Caco-2 (cell line): ENCODE measurements at regions not wholly inside any gene's neighbourhood (a gene's known extent, or its start where the extent isn't known, plus 50 kb on each side); places are given as distances from the start of the nearest gene placed in this dataset.

ENCODE experiments used
- BruUV-seq: library from RNA; stranded (reverse); fragments of 400-500 nt; replicated peaks from 2 replicates; lab custom pipeline; 2021; lab: Mats Ljungman, UMichigan
- CTCF ChIA-PET: fragments of 300-600 bp; sonication (Branson Sonifier 250); formaldehyde crosslinking; loops from one replicate; lab custom pipeline; 2022; ENCODE audit warnings: antibody characterized with exemption; lab: Charles Lee
- POLR2A ChIA-PET: fragments of 300-600 bp; sonication (Branson Sonifier 250); formaldehyde crosslinking; loops from one replicate; lab custom pipeline; 2022; ENCODE audit warnings: antibody characterized with exemption; lab: Charles Lee
- DNase-seq, 2 experiments: peaks; one replicate each; pipeline versions ENCODE4 v3.0.0 to v3.0.0-alpha.2; 2020 to 2022
- H3K27me3 ChIP-seq: replicated peaks from 2 replicates; pipeline ENCODE4 v1.6.0; 2011; ENCODE audit warnings: low read length; ENCODE audit not compliant: control insufficient read depth, insufficient read depth
- H3K36me3 ChIP-seq: 2 replicates; pipeline ENCODE4 v1.5.1; 2011; ENCODE audit warnings: low read length; ENCODE audit not compliant: control insufficient read depth, insufficient read depth
- H3K4me1 ChIP-seq: fragments of 250-450 bp; sonication (Bioruptor Pico); 2 replicates; pipeline ENCODE4 v1.5.1; 2020; ENCODE audit warnings: mild to moderate bottlenecking
- H3K4me3 ChIP-seq: 2 replicates; pipeline ENCODE4 v1.5.1; 2011; ENCODE audit warnings: low read depth, mild to moderate bottlenecking, control low read depth, low read length
- H3K9me3 ChIP-seq: fragments of 250-450 bp; sonication (Bioruptor Pico); 2 replicates; pipeline ENCODE4 v1.5.1; 2020; ENCODE audit warnings: mild to moderate bottlenecking, moderate library complexity
- H3K27ac Mint-ChIP-seq: one replicate; pipeline ENCODE4 v1.8.0; 2022; ENCODE audit warnings: mixed read lengths; ENCODE audit not compliant: unreplicated experiment
- H3K27me3 Mint-ChIP-seq: one replicate; pipeline ENCODE4 v1.8.0; 2022; ENCODE audit warnings: mixed read lengths; ENCODE audit not compliant: insufficient read depth, unreplicated experiment
- H3K36me3 Mint-ChIP-seq: one replicate; pipeline ENCODE4 v1.8.0; 2022; ENCODE audit warnings: mild to moderate bottlenecking, mixed read lengths; ENCODE audit not compliant: insufficient read depth, unreplicated experiment
- H3K4me1 Mint-ChIP-seq: one replicate; pipeline ENCODE4 v1.8.0; 2022; ENCODE audit warnings: low read depth, mixed read lengths; ENCODE audit not compliant: unreplicated experiment
- H3K4me3 Mint-ChIP-seq: one replicate; pipeline ENCODE4 v1.8.0; 2022; ENCODE audit warnings: mild to moderate bottlenecking, moderate library complexity, mixed read lengths; ENCODE audit not compliant: unreplicated experiment
- H3K9me3 Mint-ChIP-seq: one replicate; pipeline ENCODE4 v1.8.0; 2022; ENCODE audit warnings: mixed read lengths; ENCODE audit not compliant: unreplicated experiment
- intact Hi-C: fragments of 100-400 bp; cut with micrococcal nuclease; formaldehyde crosslinking; loops from one replicate; pipeline ENCODE4 v1.10.0; 2022; ENCODE audit not compliant: unreplicated experiment
- TF ChIP-seq, protein P1 (sequence below), 2 experiments: fragments of 200-600 bp in 1 of 2; IDR thresholded peaks; 1 replicate in 1 of 2; 2 replicates in 1 of 2; pipeline versions ENCODE4 v1.5.1 to v1.8.0; 2011 to 2022; ENCODE audit warnings: antibody characterized with exemption in 1 of 2, control low read depth in 1 of 2, inconsistent platforms in 1 of 2, low read depth in 1 of 2, low read length in 1 of 2, mild to moderate bottlenecking in 1 of 2, moderate library complexity in 1 of 2; ENCODE audit not compliant: insufficient read depth in 1 of 2, severe bottlenecking in 1 of 2, unreplicated experiment in 1 of 2

DNA sequence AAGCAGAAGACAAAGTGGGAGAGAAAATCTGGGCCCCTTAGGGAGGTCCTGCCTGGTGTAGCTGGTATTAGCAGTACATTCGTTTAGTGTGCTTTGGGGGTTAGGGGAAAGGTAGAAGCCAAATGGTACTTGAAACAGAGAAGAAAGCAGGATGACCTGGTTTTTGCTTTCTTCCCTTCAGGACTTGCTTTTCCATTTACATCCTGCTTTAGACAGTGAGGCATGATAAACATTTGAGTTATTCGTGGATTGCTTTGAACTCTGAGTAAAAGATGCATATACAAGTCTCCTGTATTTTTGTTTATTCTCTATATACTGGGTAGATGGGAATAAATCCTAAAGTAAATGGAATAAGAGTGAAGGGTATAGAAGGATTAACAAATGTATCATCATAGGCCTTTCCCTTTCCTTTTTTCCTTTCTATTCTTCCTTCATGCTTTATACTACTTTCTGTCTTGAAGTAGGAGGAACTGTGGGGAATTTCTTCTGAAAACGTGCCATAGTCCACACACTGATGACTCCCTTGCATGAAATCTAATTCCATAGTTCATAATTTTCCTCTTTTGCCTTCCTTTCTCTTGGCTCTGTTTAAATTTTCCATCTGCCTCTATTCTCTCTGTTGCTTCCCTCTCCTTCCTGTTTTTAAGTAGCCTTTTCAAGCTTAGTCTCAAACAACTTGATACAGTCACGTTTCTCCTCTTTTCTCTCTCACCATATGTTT, 139.5 kb upstream of the RBMS3 start:
- intact Hi-C loops: loop anchor here (2.0 to 5.0 kb wide), 2 partner anchors 67 to 576 kb away; no protein-coding TSS in a partner anchor
- H3K27me3 ChIP-seq: no peaks in the 10 kb centered on the region
- BruUV-seq: no TSS peak
- no peak overlapping the region for H3K4me3 ChIP-seq
- CTCF ChIA-PET: no interaction called here
- POLR2A ChIA-PET: no interaction called here
- no peaks in the 10 kb centered on the region for H3K36me3 Mint-ChIP-seq
- no peaks in the 10 kb centered on the region for H3K27me3 Mint-ChIP-seq
- TF ChIP-seq, protein P1, sequence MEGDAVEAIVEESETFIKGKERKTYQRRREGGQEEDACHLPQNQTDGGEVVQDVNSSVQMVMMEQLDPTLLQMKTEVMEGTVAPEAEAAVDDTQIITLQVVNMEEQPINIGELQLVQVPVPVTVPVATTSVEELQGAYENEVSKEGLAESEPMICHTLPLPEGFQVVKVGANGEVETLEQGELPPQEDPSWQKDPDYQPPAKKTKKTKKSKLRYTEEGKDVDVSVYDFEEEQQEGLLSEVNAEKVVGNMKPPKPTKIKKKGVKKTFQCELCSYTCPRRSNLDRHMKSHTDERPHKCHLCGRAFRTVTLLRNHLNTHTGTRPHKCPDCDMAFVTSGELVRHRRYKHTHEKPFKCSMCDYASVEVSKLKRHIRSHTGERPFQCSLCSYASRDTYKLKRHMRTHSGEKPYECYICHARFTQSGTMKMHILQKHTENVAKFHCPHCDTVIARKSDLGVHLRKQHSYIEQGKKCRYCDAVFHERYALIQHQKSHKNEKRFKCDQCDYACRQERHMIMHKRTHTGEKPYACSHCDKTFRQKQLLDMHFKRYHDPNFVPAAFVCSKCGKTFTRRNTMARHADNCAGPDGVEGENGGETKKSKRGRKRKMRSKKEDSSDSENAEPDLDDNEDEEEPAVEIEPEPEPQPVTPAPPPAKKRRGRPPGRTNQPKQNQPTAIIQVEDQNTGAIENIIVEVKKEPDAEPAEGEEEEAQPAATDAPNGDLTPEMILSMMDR (IDR thresholded peaks at IDR 0.05; ENCODE audit: insufficient read depth in 1 of 2, low read depth in 1 of 2, low read length in 1 of 2, severe bottlenecking in 1 of 2, unreplicated experiment in 1 of 2): no peak
- no peak for DNase-seq
- no peaks in the 10 kb centered on the region for H3K4me1 Mint-ChIP-seq
- H3K36me3 ChIP-seq: no peaks in the 10 kb centered on the region
- H3K9me3 Mint-ChIP-seq: peaks cover 10% of the 10 kb centered on the region
- H3K27ac Mint-ChIP-seq: no peak overlapping the region
- no peak overlapping the region for H3K4me3 Mint-ChIP-seq
- peaks cover 16% of the 10 kb centered on the region for H3K4me1 ChIP-seq
- no peaks in the 10 kb centered on the region for H3K9me3 ChIP-seq

DNA sequence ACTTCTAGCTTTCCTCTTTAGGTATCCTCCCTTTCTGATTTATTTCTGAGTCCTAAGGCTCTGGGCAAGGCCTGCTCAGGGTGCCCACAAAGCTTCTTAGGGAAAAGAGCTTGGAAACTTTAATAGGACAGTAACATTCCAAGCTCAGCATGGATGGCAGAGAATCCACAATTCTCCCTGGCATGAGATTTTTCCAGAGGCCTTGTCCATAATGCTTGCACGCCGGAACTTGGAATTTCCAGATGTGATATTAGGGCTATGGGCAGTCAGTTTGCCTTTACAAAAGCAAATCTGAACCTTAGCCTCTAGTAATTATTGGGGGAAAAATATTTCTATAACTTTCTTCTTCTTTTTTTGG, 139.0 kb upstream of the RBMS3 start:
- H3K27ac Mint-ChIP-seq: no peak overlapping the region
- no TSS peak for BruUV-seq
- no peak overlapping the region for H3K4me3 Mint-ChIP-seq
- no peak overlapping the region for H3K4me3 ChIP-seq
- no peaks in the 10 kb centered on the region for H3K27me3 ChIP-seq
- ChIA-PET CTCF (no interaction called here), POLR2A (no interaction called here)
- peaks cover 16% of the 10 kb centered on the region for H3K4me1 ChIP-seq
- no peaks in the 10 kb centered on the region for H3K4me1 Mint-ChIP-seq
- H3K9me3 Mint-ChIP-seq: peaks cover 10% of the 10 kb centered on the region
- H3K36me3 Mint-ChIP-seq: no peaks in the 10 kb centered on the region
- H3K27me3 Mint-ChIP-seq: no peaks in the 10 kb centered on the region
- no peaks in the 10 kb centered on the region for H3K36me3 ChIP-seq
- TF ChIP-seq, protein P1 (IDR thresholded peaks at IDR 0.05; ENCODE audit: insufficient read depth in 1 of 2, low read depth in 1 of 2, low read length in 1 of 2, severe bottlenecking in 1 of 2, unreplicated experiment in 1 of 2): no peak
- intact Hi-C loops: loop anchor here (2.0 to 5.0 kb wide), 2 partner anchors 67 to 575 kb away; no protein-coding TSS in a partner anchor
- DNase-seq: no peak
- H3K9me3 ChIP-seq: no peaks in the 10 kb centered on the region

DNA sequence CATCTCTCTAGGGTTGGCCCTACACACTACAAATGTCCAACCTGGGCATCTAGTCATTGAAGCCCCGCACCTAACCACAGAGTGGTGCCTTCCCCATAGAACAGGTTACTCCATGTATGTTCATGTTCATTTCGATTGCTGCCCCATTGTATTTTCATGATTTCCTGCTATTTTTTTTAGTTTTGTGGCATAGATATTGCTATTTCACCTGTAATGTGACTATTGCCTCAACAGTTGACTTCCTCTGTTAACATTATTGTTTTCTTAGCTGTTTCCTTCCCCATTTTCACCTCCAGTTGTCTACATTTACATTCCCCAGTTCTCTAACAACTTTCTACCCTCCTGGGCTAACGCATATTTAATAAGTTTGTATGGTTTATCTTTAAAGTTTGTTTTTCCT, 137.7 kb upstream of the RBMS3 start:
- H3K9me3 Mint-ChIP-seq: peaks cover 10% of the 10 kb centered on the region
- no TSS peak for BruUV-seq
- Histone ChIP-seq H3K4me1 (peaks cover 16% of the 10 kb centered on the region), H3K27me3 (no peaks in the 10 kb centered on the region), H3K9me3 (no peaks in the 10 kb centered on the region), H3K36me3 (no peaks in the 10 kb centered on the region), H3K4me3 (no peak overlapping the region)
- intact Hi-C loops: loop anchor here (5.0 kb wide), 1 partner anchor 574 kb away; no protein-coding TSS in a partner anchor
- no peak overlapping the region for H3K27ac Mint-ChIP-seq
- H3K4me1 Mint-ChIP-seq: no peaks in the 10 kb centered on the region
- no peaks in the 10 kb centered on the region for H3K36me3 Mint-ChIP-seq
- no peak overlapping the region for H3K4me3 Mint-ChIP-seq
- no peak for DNase-seq
- TF ChIP-seq, protein P1 (IDR thresholded peaks at IDR 0.05; ENCODE audit: insufficient read depth in 1 of 2, low read depth in 1 of 2, low read length in 1 of 2, severe bottlenecking in 1 of 2, unreplicated experiment in 1 of 2): no peak
- no peaks in the 10 kb centered on the region for H3K27me3 Mint-ChIP-seq
- ChIA-PET CTCF (no interaction called here), POLR2A (no interaction called here)
